RKO (cell line): ENCODE measurements at regions not wholly inside any gene's neighbourhood (a gene's known extent, or its start where the extent isn't known, plus 50 kb on each side); places are given as distances from the start of the nearest gene placed in this dataset.
A peak's percentile ranks its signal among the peaks of the same experiment; 100 is the strongest.
"Not testable (repeated sequence)": the region's sequence is repeated elsewhere in the genome, so short reads cannot be mapped to it uniquely, and the experiment has no call there.

Experiments used
- DNase-seq: peaks from one replicate; pipeline ENCODE4 v3.0.0-alpha.2; 2016; ENCODE audit warnings: low spot score

DNA sequence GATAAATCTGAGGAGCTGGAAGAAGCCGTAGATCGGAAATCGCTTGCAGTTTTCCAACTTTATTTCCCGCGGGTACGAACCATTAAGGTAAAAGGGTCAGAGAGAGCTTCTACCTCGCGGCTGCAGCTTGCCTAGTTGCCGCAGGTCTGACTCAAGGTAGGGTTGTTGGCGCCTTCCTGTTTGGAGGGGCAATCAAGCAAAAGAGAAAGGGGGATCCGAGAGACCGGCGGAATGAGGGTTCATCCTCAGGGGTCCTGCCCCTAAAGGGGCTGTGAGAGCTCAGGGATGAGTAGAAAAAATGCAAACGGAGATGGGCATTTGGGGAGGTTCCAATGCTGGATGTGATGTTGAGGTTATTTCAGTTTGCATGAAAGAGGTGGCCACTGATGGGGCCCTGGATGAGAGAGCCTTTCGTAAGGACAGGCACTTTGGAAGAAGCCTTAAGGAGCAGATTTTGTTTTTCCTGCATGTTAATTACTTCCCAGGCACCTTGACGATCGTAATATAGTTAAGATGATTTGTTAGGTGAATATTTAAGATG, 265.4 kb downstream of the CGGBP1 start:
- DNase-seq = no peak

DNA sequence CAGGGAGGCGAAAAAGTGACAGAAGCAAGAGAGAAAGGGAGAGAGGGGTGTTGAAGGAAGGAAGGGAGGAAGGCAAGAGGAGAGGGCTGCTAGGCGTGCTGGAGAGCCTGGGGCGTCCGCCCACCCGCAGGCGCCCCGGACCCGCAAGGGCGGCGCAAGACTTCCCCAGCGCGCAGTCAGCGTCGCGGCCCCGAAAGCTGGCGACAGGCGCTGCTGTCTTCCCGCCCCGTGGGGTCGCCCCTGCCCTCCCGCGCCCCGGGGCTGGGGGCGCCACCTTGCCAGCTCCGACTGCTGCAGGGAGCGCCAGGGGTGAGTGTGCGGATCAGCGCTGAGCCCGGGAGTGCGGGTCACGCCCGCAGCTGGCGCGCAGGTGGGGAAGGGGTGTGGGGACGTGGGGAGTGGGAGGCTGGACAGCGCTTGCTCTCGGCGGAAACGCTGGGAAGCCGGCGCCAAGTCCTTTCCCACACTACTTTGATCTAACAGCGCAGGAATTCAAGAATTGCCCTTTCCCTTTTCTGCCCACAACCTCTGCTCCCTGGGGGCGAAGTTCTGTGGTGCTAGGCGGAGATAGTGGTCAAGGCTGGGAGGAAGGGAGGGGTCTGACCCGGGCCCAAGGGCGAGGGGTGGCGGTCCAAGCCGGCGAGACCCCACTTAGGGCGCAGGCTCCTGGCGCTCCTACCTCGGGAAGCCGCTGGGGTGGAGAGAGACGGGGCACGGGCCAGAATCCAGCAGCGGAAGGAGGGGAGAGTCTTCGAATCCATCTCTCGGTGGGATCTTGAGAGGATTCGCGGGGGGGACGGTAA, 266.1 kb downstream of the CGGBP1 start, which contains the start of gene HTR1F:
TSS of gene HTR1F (plus strand) at position 173 of the 803 bp plus-strand sequence.
- DNase-seq = no peak

GRCh38 chr3:87792198-87792533, 266.6 kb downstream of the CGGBP1 start:
- DNase-seq = no peak

- no peak for DNase-seq
Observed at GRCh38 chr3:87791248-87792027, 267.4 kb downstream of the CGGBP1 start.

DNA sequence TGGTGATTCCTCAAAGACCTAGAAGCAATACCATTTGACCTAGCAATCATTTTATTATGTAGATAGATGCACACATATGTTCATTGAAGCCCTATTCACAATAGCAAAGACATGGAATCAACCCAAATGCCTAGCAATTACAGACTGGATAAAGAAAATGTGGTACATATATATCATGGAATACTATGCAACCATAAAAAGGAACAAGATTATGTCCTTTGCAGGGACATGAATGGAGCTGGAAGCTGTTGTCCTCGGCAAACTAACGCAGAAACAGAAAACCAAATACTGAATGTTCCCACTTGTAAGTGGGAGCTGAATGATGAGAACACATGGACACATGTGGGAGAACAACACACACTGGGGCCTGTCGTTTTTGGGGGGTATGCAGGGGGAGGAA, 269.8 kb downstream of the CGGBP1 start:
- not testable (repeated sequence) for DNase-seq

GRCh38 chr3:87788516-87788915, 270.3 kb downstream of the CGGBP1 start:
- DNase-seq = no peak

DNA sequence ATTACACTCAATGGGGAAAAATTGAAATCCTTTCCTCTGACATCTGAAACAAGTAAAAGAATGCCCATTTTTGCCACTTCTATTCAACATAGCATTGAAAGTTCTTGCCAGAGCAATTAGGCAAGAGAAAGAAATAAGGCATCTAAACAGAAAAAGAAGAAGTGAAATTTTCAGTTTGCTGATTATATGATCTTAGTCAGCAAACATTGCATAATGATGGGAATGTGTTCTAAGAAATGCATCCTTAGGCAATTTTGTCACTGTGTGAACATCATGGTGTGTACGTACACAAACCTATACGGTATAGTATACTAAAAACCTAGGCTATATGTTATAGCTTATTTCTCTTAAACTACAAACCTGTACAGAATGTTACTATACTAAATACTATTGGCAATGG, 278.0 kb downstream of the CGGBP1 start:
- no peak for DNase-seq

GRCh38 chr3:87778876-87779275, 279.9 kb downstream of the CGGBP1 start:
- DNase-seq = no peak

- DNase-seq = peak; percentile 63
Observed at GRCh38 chr3:87771337-87772192, 287.2 kb downstream of the CGGBP1 start.

- DNase-seq = no peak
Observed at GRCh38 chr3:87766721-87767120, 292.1 kb downstream of the CGGBP1 start.

GRCh38 chr3:87765256-87765655, 293.5 kb downstream of the CGGBP1 start:
- DNase-seq = no peak

DNA sequence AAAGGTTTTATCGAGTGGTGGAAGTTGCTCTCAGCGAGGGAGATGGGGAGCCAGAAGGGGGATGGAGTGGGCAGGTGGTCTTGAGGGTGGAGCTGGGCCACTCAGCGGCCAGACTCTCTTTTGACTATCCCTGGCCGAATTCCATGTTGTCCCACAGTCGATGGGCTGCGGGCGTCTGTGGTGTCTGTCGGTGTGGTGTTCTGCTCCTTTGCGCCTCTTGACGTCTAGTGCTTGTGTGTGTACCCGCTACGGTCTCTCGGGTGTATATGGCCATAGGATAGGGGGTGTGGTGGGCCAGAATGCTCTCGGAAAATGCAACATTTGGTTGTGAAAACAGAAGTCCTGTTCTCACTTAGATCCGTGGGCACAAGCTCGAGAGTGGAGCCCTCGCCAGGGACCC, 297.0 kb downstream of the CGGBP1 start:
- DNase-seq = no peak

DNA sequence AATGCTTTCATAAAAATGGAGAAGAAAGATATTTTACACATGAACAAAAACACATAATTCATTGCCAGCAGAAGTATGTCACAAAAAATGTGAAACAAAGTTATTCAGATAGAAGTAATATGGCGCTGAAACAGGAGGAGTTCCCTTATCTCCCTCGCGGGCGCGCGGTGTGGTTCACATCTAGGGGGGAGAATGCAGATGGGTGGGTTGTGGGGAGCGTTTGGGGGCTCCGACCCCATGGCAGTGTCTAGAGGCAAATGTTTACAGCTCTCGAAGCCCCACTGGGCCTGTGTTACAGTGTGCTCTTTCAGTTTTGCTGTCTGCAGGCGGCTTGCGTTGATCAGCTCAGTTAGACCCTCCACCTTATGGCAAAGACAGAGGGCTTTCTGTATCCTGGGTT, 297.5 kb downstream of the CGGBP1 start:
- no peak for DNase-seq

- no peak for DNase-seq
Observed at GRCh38 chr3:87756616-87757015, 302.2 kb downstream of the CGGBP1 start.

DNA sequence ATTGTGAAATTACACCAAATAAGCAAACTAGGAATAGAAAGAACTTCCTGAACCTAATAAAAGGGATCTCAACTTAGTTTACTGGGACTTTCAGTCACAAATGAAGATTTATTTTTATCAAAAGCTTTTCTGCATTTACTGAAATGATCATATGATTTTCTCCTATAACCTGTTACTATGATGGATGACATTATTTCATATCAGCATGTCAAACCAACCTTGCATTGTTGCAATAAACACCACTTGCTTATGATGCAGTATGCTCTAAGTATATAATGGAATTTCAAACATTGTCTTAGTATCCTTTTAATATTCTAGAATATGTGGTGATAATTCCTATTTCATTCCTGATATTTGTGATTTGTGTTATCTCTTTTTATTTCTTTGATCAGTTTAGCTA, 303.0 kb downstream of the CGGBP1 start:
- no peak for DNase-seq

DNA sequence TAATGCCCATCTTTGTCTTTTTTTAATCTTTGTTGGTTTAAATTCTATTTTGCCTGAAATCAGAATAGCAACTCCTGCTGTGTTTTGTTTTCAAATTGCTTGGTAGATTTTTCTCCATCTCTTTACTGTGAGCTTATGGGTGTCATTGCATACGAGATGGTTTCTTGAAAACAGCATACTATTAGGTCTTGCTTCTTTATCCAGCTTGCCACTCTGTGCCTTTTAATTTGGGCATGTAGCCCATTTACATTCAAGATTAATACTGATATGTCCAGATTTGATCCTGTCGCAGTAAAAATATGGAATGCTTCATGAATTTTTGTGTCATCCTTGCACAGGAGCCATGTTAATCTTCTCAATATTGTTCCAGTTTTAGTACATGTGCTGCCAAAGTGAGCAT, 316.6 kb downstream of the CGGBP1 start:
- no peak for DNase-seq

- DNase-seq = not testable (repeated sequence)
Observed at GRCh38 chr3:87740894-87741293, 317.9 kb downstream of the CGGBP1 start.

GRCh38 chr3:87737817-87738216, 321.0 kb downstream of the CGGBP1 start:
- peak; percentile 0 for DNase-seq

DNA sequence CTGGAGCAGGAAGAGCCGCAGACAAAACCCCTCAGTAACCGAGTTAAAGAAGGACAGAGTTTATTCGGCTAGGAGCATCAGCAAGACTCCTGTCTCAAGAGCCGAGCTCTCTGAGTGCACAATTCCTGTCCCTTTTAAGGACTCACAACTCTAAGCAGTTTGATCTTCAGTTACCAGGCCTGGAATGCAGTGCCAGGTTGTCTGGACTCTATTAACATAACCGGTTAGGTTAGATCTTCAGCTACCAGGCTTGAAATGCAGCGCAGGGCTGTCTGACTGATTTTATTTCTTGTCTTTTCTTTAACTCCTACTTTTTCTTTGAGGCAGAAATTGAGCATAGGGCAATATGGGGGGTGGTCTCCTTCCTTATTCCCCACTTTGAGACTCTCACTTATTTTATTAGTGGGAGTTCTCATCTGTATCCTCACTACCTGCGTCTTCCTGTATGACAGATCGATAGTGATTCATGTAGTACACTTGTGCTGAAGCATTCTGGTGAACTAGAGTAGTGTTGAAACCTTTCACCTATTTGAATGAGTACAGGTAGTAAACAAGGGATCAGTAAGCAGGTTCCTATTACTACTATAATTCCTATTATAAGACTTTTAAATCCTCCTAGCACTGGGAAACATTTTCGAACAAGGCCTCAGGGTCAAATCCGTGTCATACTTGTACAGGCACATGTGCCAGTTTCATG, 325.0 kb downstream of the CGGBP1 start:
- DNase-seq = no peak

DNA sequence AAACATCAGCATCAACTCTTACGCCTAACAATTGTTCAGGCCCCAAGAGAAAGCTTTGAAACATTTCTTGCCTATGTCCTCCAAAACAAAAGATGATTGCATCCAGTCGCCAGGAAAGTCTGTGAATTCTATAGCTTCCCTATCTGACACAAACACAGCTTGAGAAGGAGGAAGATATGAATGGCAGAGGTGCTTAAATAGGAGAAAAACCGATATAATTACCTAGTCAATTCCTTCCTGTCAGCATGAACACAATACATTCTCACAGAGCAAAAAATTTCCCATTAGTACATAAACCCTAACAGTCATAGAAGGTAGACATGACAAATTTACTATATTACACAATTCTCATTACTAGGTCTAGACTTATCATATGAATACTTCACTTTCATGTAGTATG, 326.5 kb downstream of the CGGBP1 start:
- no peak for DNase-seq

GRCh38 chr3:87727783-87728182, 331.0 kb downstream of the CGGBP1 start:
- DNase-seq = no peak

- no peak for DNase-seq
Observed at GRCh38 chr3:87719060-87719459, 339.7 kb downstream of the CGGBP1 start.
